SK-N-SH (cell line): ENCODE measurements at regions not wholly inside any gene's neighbourhood (a gene's known extent, or its start where the extent isn't known, plus 50 kb on each side); places are given as distances from the start of the nearest gene placed in this dataset.

ENCODE experiments used
- CTCF ChIA-PET: fragments of 300-600, 350-600 bp; formaldehyde crosslinking; extraction: SDS; loops from one replicate; lab custom pipeline; 2021; lab: Yijun Ruan, JAX
- POLR2A ChIA-PET: fragments of 350-600 bp; sonication (Branson Sonifier 250); formaldehyde crosslinking; extraction: SDS; loops from one replicate; lab custom pipeline; 2020; ENCODE audit warnings: antibody characterized with exemption, inconsistent platforms; lab: Yijun Ruan, JAX
- DNase-seq: peaks from one replicate; pipeline ENCODE4 v3.0.0; 2012
- H2AFZ ChIP-seq: fragments of 200-600 bp; sonication (generic); 2 replicates; pipeline ENCODE4 v1.8.1; 2016; ENCODE audit warnings: antibody characterized with exemption, mild to moderate bottlenecking, low read depth
- H3F3A ChIP-seq: fragments of 200-600 bp; sonication (generic); replicated peaks from 2 replicates; pipeline ENCODE3; 2016; ENCODE audit warnings: antibody characterized with exemption, mild to moderate bottlenecking; ENCODE audit not compliant: insufficient read depth
- H3K27ac ChIP-seq, 2 experiments: fragments of 200-500 bp in 1 of 2; fragments of 200-600 bp in 1 of 2; sonication (Bioruptor generic) in 1 of 2; sonication (generic), shearing (Covaris generic) in 1 of 2; 2 replicates each; pipeline versions ENCODE4 v1.5.1 to v1.6.1; 2014 to 2016; ENCODE audit warnings: low read depth in 2 of 2, inconsistent platforms in 1 of 2, low read length in 1 of 2, mild to moderate bottlenecking in 1 of 2, mixed read lengths in 1 of 2
- H3K27me3 ChIP-seq: fragments of 200-600 bp; sonication (generic), shearing (Covaris generic); 2 replicates; pipeline ENCODE4 v1.6.1; 2016; ENCODE audit warnings: mixed run types; ENCODE audit not compliant: insufficient read depth
- H3K36me3 ChIP-seq, 2 experiments: fragments of 200-500 bp in 1 of 2; fragments of 200-600 bp in 1 of 2; sonication (Bioruptor generic) in 1 of 2; sonication (generic) in 1 of 2; replicated peaks in 1 of 2; 2 replicates each; pipeline versions ENCODE3 to v1.5.1; 2014 to 2016; ENCODE audit warnings: low read length in 1 of 2, mild to moderate bottlenecking in 1 of 2; ENCODE audit not compliant: insufficient read depth in 2 of 2, control insufficient read depth in 1 of 2
- H3K4me1 ChIP-seq, 2 experiments: fragments of 200-500 bp in 1 of 2; fragments of 200-600 bp in 1 of 2; sonication (Bioruptor generic) in 1 of 2; sonication (generic), shearing (Covaris generic) in 1 of 2; 2 replicates each; pipeline versions ENCODE4 v1.5.1 to v1.6.1; 2014 to 2016; ENCODE audit warnings: low read depth in 1 of 2, low read length in 1 of 2, mixed run types in 1 of 2; ENCODE audit not compliant: insufficient read depth in 2 of 2, control insufficient read depth in 1 of 2
- H3K4me2 ChIP-seq: fragments of 200-600 bp; sonication (generic), shearing (Covaris generic); 2 replicates; pipeline ENCODE4 v1.6.1; 2017; ENCODE audit warnings: mixed run types
- H3K4me3 ChIP-seq, 2 experiments: fragments of 200-500 bp in 1 of 2; fragments of 200-600 bp in 1 of 2; sonication (Bioruptor generic) in 1 of 2; sonication (generic), shearing (Covaris generic) in 1 of 2; 2 replicates each; pipeline versions ENCODE4 v1.5.1 to v1.8.1; 2014 to 2016; ENCODE audit warnings: low read depth in 2 of 2, inconsistent platforms in 1 of 2, low read length in 1 of 2, mild to moderate bottlenecking in 1 of 2, mixed read lengths in 1 of 2, moderate library complexity in 1 of 2
- H3K79me2 ChIP-seq: fragments of 200-600 bp; sonication (generic); 2 replicates; pipeline ENCODE4 v1.8.1; 2017; ENCODE audit warnings: mild to moderate bottlenecking; ENCODE audit not compliant: insufficient read depth
- H3K9ac ChIP-seq: fragments of 200-600 bp; sonication (generic); 2 replicates; pipeline ENCODE4 v1.6.1; 2017; ENCODE audit warnings: mixed run types
- H3K9me2 ChIP-seq: fragments of 200-600 bp; sonication (generic); 2 replicates; pipeline ENCODE4 v1.6.1; 2017; ENCODE audit warnings: mixed run types
- H3K9me3 ChIP-seq: fragments of 200-600 bp; sonication (generic); 2 replicates; pipeline ENCODE4 v1.6.1; 2017; ENCODE audit warnings: mixed run types, mild to moderate bottlenecking, moderate library complexity
- H4K20me1 ChIP-seq: fragments of 200-600 bp; sonication (generic); 2 replicates; pipeline ENCODE4 v1.6.1; 2017; ENCODE audit warnings: mild to moderate bottlenecking, mixed run types; ENCODE audit not compliant: insufficient read depth
- CTCF ChIP-seq: fragments of 200-600 bp; sonication (generic); IDR thresholded peaks from 2 replicates; pipeline ENCODE4 v1.6.1; 2017; ENCODE audit warnings: antibody characterized with exemption, mild to moderate bottlenecking, moderate library complexity
- ELF1 ChIP-seq: IDR thresholded peaks from 2 replicates; pipeline ENCODE4 v1.4.0; 2012
- EP300 ChIP-seq, 2 experiments: IDR thresholded peaks; 2 replicates each; pipeline versions ENCODE4 v1.4.0 to v1.6.1; 2012; ENCODE audit warnings: borderline replicate concordance in 1 of 2, low read depth in 1 of 2, low read length in 1 of 2
- FOSL2 ChIP-seq: IDR thresholded peaks from 2 replicates; pipeline ENCODE4 v1.4.0; 2012; ENCODE audit warnings: low read depth, mild to moderate bottlenecking, moderate library complexity, borderline replicate concordance
- FOXM1 ChIP-seq: IDR thresholded peaks from 2 replicates; pipeline ENCODE4 v1.4.0; 2012; ENCODE audit warnings: low read depth, mild to moderate bottlenecking
- MEF2A ChIP-seq: IDR thresholded peaks from 2 replicates; pipeline ENCODE4 v1.4.0; 2012; ENCODE audit warnings: low read depth, borderline replicate concordance
- NFIC ChIP-seq: IDR thresholded peaks from 2 replicates; pipeline ENCODE4 v1.4.0; 2012; ENCODE audit warnings: borderline replicate concordance
- NRF1 ChIP-seq: IDR thresholded peaks from 2 replicates; pipeline ENCODE4 v1.6.1; 2012; ENCODE audit warnings: low read depth, mild to moderate bottlenecking, low read length
- RAD21 ChIP-seq: IDR thresholded peaks from 2 replicates; pipeline ENCODE4 v1.6.1; 2012; ENCODE audit warnings: mild to moderate bottlenecking, low read length
- RCOR1 ChIP-seq: fragments of 150-350 bp; IDR thresholded peaks from 2 replicates; pipeline ENCODE4 v1.6.1; 2017; ENCODE audit warnings: antibody characterized with exemption, low read length
- TEAD4 ChIP-seq: IDR thresholded peaks from 2 replicates; pipeline ENCODE4 v1.4.0; 2012; ENCODE audit warnings: mild to moderate bottlenecking, borderline replicate concordance; ENCODE audit not compliant: insufficient read depth
- WGBS: methylation state at CpG from one replicate; pipeline ENCODE4 v1.1.6; 2017; ENCODE audit warnings: low lambda C conversion rate; 5-methylcytosine and 5-hydroxymethylcytosine counted together
- TF ChIP-seq, protein P1 (sequence below): IDR thresholded peaks from 2 replicates; pipeline ENCODE4 v1.6.1; 2012; ENCODE audit warnings: mild to moderate bottlenecking, low read depth, low read length, moderate library complexity

GRCh38 chr18:73758446-73758845, 389.2 kb downstream of the FBXO15 start:
- Histone ChIP-seq H3K27me3 (no peaks in the 10 kb centered on the region; the same call in 1 of the 2 replicates), H3K9me3 (no peaks in the 10 kb centered on the region), H3K36me3 (no peaks in the 10 kb centered on the region), H4K20me1 (no peaks in the 10 kb centered on the region), H2AFZ (no peak overlapping the region), H3K4me1 (peaks cover 0 to 12% of the 10 kb centered on the region in 2 experiments; a peak in 1 of 4 replicates), H3K27ac (no peak overlapping the region; a peak in 1 of 4 replicates), H3K4me2 (no peak overlapping the region), H3K9ac (no peak overlapping the region), H3K4me3 (no peak overlapping the region), H3K9me2 (no peaks in the 10 kb centered on the region), H3K79me2 (no peaks in the 10 kb centered on the region), H3F3A (peaks cover 5% of the 10 kb centered on the region)
- WGBS, result 24% methylated on average over 2 of the region's 2 CpGs
- TF ChIP-seq FOSL2, result peak; percentile 11; the same call in 1 of the 2 replicates
- no peak for TF ChIP-seq NRF1
- TF ChIP-seq, protein P1, sequence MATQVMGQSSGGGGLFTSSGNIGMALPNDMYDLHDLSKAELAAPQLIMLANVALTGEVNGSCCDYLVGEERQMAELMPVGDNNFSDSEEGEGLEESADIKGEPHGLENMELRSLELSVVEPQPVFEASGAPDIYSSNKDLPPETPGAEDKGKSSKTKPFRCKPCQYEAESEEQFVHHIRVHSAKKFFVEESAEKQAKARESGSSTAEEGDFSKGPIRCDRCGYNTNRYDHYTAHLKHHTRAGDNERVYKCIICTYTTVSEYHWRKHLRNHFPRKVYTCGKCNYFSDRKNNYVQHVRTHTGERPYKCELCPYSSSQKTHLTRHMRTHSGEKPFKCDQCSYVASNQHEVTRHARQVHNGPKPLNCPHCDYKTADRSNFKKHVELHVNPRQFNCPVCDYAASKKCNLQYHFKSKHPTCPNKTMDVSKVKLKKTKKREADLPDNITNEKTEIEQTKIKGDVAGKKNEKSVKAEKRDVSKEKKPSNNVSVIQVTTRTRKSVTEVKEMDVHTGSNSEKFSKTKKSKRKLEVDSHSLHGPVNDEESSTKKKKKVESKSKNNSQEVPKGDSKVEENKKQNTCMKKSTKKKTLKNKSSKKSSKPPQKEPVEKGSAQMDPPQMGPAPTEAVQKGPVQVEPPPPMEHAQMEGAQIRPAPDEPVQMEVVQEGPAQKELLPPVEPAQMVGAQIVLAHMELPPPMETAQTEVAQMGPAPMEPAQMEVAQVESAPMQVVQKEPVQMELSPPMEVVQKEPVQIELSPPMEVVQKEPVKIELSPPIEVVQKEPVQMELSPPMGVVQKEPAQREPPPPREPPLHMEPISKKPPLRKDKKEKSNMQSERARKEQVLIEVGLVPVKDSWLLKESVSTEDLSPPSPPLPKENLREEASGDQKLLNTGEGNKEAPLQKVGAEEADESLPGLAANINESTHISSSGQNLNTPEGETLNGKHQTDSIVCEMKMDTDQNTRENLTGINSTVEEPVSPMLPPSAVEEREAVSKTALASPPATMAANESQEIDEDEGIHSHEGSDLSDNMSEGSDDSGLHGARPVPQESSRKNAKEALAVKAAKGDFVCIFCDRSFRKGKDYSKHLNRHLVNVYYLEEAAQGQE, result no peak
- TF ChIP-seq TEAD4, result no peak
- CTCF ChIA-PET, result no interaction called here
- POLR2A ChIA-PET, result no interaction called here
- DNase-seq, result no peak

DNA sequence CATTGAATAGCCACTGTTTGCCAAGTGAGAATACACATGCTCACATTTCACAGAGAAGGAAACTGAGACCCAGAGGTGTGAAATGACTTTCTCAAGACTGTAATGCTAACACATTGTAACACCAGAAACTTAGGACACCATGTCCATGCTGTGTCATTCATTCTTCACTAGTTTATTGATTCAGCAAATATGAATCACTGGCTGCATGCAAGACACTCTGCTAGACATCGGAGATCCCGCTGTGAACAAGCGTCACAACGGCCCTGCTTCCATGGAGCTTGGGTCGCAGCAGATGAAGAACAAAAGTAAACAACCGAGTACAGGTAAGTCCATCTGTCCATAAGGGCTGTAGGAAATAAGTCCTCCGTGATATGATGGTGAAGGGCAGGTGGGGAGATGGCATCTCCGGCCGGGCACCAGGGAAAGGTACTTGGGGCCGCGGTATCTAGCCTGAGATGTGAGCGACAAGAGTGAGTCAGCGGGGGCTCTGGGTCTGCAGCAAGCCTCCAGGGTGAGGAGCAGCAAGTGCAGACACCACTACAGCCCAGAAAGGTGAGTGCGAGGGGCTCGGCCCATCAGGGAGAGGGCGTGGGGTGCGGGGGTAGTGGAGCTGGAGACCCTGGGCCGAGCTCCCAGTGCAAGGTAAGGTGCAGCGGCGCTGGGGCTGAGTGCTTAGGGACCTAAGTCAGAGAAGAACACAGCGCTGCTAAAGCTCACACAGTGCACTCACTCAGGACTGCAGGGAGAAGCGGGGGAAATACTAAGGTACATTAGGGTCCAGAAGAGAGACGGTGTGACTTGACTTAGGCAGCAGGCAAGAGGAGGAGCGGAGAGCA, 391.2 kb downstream of the FBXO15 start:
- CTCF ChIA-PET, result no interaction called here
- POLR2A ChIA-PET, result no interaction called here
- DNase-seq, result no peak

More for the DNA sequence above, 391.2 kb downstream of the FBXO15 start:
- H3K27me3 ChIP-seq, result no peaks in the 10 kb centered on the region; the same call in 1 of the 2 replicates
- no peak overlapping the region for H3K4me2 ChIP-seq
- H3K4me1 ChIP-seq, result peaks cover 0 to 12% of the 10 kb centered on the region in 2 experiments; a peak in 1 of 4 replicates
- TF ChIP-seq NFIC, result no peak
- TF ChIP-seq FOXM1, result no peak
- TF ChIP-seq ELF1, result no peak
- TF ChIP-seq RCOR1, result no peak
- TF ChIP-seq EP300 (IDR thresholded peaks at IDR 0.05; ENCODE audit: borderline replicate concordance in 1 of 2, low read depth in 1 of 2, low read length in 1 of 2), result no peak
- TF ChIP-seq MEF2A, result no peak
- TF ChIP-seq RAD21, result no peak
- TF ChIP-seq CTCF, result no peak
- no peak overlapping the region for H3K27ac ChIP-seq
- no peaks in the 10 kb centered on the region for H4K20me1 ChIP-seq
- H3F3A ChIP-seq, result peaks cover 5% of the 10 kb centered on the region
- H3K9ac ChIP-seq, result no peak overlapping the region
- no peak overlapping the region for H3K4me3 ChIP-seq
- H3K9me2 ChIP-seq, result no peaks in the 10 kb centered on the region
- H3K79me2 ChIP-seq, result no peaks in the 10 kb centered on the region
- no peak overlapping the region for H2AFZ ChIP-seq
- H3K36me3 ChIP-seq, result no peaks in the 10 kb centered on the region
- no peaks in the 10 kb centered on the region for H3K9me3 ChIP-seq
- 32% methylated on average over 21 of the region's 24 CpGs for WGBS
